GM19463 (cell line): ENCODE measurements at regions not wholly inside any gene's neighbourhood (a gene's known extent, or its start where the extent isn't known, plus 50 kb on each side); places are given as distances from the start of the nearest gene placed in this dataset.

Experiments used
- ATAC-seq: cut with Tn5 transposase; IDR thresholded peaks from one replicate; pipeline ENCODE4 v1.9.1; 2021; ENCODE audit warnings: mild to moderate bottlenecking, moderate library complexity; ENCODE audit not compliant: unreplicated experiment

- ATAC-seq = no peak
Measured at GRCh38 chr13:40161351-40161810, 505.1 kb downstream of the FOXO1 start.

GRCh38 chr13:40161931-40162330, 504.5 kb downstream of the FOXO1 start:
- no peak for ATAC-seq

- ATAC-seq = no peak
Measured at GRCh38 chr13:40163066-40164000, 503.1 kb downstream of the FOXO1 start.

GRCh38 chr13:40164133-40164532, 502.3 kb downstream of the FOXO1 start:
- ATAC-seq = no peak

- ATAC-seq = no peak
Measured at GRCh38 chr13:40165316-40165932, 501.0 kb downstream of the FOXO1 start.

- ATAC-seq = no peak
Measured at GRCh38 chr13:40167327-40167726, 499.1 kb downstream of the FOXO1 start.

GRCh38 chr13:40168425-40169166, 497.8 kb downstream of the FOXO1 start:
- ATAC-seq = no peak

- no peak for ATAC-seq
Measured at GRCh38 chr13:40169476-40169875, 497.0 kb downstream of the FOXO1 start.

- ATAC-seq = no peak
Measured at GRCh38 chr13:40170091-40170490, 496.4 kb downstream of the FOXO1 start.

GRCh38 chr13:40170982-40171381, 495.5 kb downstream of the FOXO1 start:
- no peak for ATAC-seq

- ATAC-seq = no peak
Measured at GRCh38 chr13:40171566-40171965, 494.9 kb downstream of the FOXO1 start.

GRCh38 chr13:40172149-40172591, 494.3 kb downstream of the FOXO1 start:
- no peak for ATAC-seq

- no peak for ATAC-seq
Measured at GRCh38 chr13:40172878-40173277, 493.6 kb downstream of the FOXO1 start.

GRCh38 chr13:40175639-40176038, 490.8 kb downstream of the FOXO1 start:
- no peak for ATAC-seq

GRCh38 chr13:40176242-40176641, 490.2 kb downstream of the FOXO1 start:
- no peak for ATAC-seq

- no peak for ATAC-seq
Measured at GRCh38 chr13:40178130-40178529, 488.3 kb downstream of the FOXO1 start.

- no peak for ATAC-seq
Measured at GRCh38 chr13:40179445-40180281, 486.8 kb downstream of the FOXO1 start.

GRCh38 chr13:40180776-40181175, 485.7 kb downstream of the FOXO1 start:
- no peak for ATAC-seq

GRCh38 chr13:40181203-40181845, 485.1 kb downstream of the FOXO1 start:
- no peak for ATAC-seq

- no peak for ATAC-seq
Measured at GRCh38 chr13:40182591-40182990, 483.9 kb downstream of the FOXO1 start.
